ENCODE measurements at regions not wholly inside any gene's neighbourhood (a gene's known extent, or its start where the extent isn't known, plus 50 kb on each side); places are given as distances from the start of the nearest gene placed in this dataset.

DNA sequence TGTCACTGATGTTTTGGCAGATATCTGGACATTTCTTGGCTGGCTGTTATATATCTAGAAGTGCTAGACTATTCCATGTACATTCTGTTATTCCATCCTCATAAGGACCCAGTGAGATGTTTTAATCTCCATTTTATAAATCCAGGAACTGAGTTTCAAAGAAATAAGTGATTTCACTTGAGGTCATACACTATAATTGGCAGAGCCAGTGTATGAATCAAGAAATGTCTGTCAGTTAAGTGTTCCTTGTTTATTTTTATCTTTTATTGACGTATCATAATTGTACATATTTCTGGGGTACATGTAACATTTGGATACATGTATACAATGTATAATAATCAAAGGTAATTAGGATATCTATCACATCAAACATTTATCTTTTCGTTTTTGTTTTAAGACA lies 338.3 kb upstream of the KLF4 start:
- TF ChIP-seq POLR2A (IDR thresholded peaks at IDR 0.05) = no peak
- TF ChIP-seq, protein P1, sequence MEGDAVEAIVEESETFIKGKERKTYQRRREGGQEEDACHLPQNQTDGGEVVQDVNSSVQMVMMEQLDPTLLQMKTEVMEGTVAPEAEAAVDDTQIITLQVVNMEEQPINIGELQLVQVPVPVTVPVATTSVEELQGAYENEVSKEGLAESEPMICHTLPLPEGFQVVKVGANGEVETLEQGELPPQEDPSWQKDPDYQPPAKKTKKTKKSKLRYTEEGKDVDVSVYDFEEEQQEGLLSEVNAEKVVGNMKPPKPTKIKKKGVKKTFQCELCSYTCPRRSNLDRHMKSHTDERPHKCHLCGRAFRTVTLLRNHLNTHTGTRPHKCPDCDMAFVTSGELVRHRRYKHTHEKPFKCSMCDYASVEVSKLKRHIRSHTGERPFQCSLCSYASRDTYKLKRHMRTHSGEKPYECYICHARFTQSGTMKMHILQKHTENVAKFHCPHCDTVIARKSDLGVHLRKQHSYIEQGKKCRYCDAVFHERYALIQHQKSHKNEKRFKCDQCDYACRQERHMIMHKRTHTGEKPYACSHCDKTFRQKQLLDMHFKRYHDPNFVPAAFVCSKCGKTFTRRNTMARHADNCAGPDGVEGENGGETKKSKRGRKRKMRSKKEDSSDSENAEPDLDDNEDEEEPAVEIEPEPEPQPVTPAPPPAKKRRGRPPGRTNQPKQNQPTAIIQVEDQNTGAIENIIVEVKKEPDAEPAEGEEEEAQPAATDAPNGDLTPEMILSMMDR (IDR thresholded peaks at IDR 0.05) = no peak

Measured in adrenal gland (tissue), 5 donors.